Bone marrow (tissue), 2 donors: ENCODE measurements at regions not wholly inside any gene's neighbourhood (a gene's known extent, or its start where the extent isn't known, plus 50 kb on each side); places are given as distances from the start of the nearest gene placed in this dataset.
"Not testable (repeated sequence)": the region's sequence is repeated elsewhere in the genome, so short reads cannot be mapped to it uniquely, and the experiment has no call there.

Experiments
- DNase-seq, 2 donors: peaks; one replicate each; lab custom pipeline; 2025; lab: John Stamatoyannopoulos, UW

DNA sequence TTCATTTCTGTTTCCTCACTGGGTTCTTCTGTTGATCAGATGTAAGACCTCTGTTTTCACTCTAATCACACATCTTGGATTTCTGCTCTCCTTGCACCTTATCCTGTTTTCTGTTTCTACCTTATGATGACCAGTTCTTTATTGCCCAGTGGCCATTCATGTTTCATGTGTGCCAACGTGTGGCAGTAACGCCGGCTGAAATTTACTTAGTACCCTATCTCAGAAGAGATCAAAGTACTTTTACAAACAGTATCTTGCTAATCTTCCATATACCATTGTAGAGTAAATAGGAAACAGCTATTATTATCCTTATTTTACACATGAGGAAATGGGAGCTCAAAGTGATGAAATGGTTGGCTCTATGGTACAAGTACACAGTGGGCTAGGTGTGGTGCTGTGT lies 74.0 kb downstream of the GATA3 start:
- no peak for DNase-seq

- no peak for DNase-seq
Observed at GRCh38 chr10:8129438-8129837, 75.0 kb downstream of the GATA3 start.

- DNase-seq: no peak
Observed at GRCh38 chr10:8130973-8131911, 76.8 kb downstream of the GATA3 start.

- DNase-seq: no peak
Observed at GRCh38 chr10:8133146-8133545, 78.7 kb downstream of the GATA3 start.

GRCh38 chr10:8136736-8137135 lies 82.2 kb downstream of the GATA3 start:
- DNase-seq: no peak

- DNase-seq: no peak
Observed at GRCh38 chr10:8137272-8137681, 82.8 kb downstream of the GATA3 start.

DNA sequence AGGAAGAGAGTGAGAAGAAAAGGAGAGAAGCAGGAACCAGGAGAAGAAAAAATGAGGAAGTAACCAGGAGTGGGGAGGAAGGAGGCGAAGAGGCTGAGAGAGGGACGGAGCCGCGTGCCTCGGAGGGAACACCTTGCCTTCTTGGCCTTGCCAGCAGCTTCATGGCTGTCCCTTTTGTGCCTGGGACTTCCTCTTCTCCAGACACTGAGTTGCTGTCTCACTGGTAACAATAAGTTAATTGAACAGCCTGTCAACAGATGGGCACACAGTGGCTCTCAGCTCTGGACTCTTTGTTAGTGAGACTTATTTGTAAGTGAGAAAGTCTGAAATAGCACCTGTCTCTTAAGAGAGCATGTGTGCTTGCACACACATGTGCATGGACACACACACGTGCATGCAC lies 83.2 kb downstream of the GATA3 start:
- DNase-seq: no peak

GRCh38 chr10:8138471-8138870 lies 84.0 kb downstream of the GATA3 start:
- DNase-seq: no peak

DNA sequence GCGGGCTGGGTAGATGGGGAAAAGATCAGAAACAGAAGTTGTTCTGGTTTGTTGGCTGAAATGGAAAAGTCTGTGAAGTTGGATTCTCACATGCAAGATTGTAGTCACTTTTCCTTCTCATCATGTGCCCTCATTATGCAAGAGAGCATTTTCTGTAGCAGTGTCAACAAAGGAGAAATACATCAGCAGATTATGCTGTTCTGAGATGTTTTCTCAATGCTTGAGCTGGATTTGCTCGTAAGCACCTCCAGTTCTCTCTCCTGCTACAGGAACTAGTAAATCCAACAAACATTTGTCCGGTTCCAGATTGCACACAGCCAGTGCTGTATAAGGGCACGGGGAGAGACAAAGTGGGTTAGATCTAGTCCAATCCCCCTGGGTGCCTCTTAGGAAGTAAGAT lies 90.0 kb downstream of the GATA3 start:
- no peak for DNase-seq

- DNase-seq: no peak
Observed at GRCh38 chr10:8146650-8147049, 92.2 kb downstream of the GATA3 start.

GRCh38 chr10:8149991-8150390 lies 95.5 kb downstream of the GATA3 start:
- no peak for DNase-seq

- DNase-seq: no peak
Observed at GRCh38 chr10:8150401-8150905, 96.0 kb downstream of the GATA3 start.

- DNase-seq: no peak
Observed at GRCh38 chr10:8151086-8151485, 96.6 kb downstream of the GATA3 start.

DNA sequence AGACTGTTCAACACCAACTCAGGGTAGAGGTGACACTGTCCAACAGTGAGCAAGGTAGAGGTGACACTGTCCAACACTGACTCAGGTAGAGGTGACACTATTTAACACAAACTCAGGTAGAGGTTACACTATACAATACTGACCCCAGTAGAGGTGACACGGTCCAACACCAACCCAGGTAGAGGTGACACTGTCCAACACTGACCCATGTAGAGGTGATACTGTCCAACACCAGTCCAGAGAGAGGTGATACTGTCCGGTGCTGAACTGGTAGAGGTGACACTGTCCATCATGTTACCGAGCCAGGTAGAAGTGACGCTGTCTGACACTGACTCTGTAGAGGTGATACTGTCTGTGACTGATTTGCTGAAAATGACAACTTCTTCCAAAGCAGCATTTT lies 102.4 kb downstream of the GATA3 start:
- DNase-seq: no peak

- no peak for DNase-seq
Observed at GRCh38 chr10:8158193-8159071, 103.9 kb downstream of the GATA3 start.

GRCh38 chr10:8159341-8160165 lies 105.1 kb downstream of the GATA3 start:
- DNase-seq: no peak

- no peak for DNase-seq
Observed at GRCh38 chr10:8163824-8164223, 109.3 kb downstream of the GATA3 start.

GRCh38 chr10:8164640-8165039 lies 110.2 kb downstream of the GATA3 start:
- DNase-seq: not testable (repeated sequence)

- no peak for DNase-seq
Observed at GRCh38 chr10:8168836-8169235, 114.3 kb downstream of the GATA3 start.

- DNase-seq: no peak
Observed at GRCh38 chr10:8171008-8171407, 116.5 kb downstream of the GATA3 start.

DNA sequence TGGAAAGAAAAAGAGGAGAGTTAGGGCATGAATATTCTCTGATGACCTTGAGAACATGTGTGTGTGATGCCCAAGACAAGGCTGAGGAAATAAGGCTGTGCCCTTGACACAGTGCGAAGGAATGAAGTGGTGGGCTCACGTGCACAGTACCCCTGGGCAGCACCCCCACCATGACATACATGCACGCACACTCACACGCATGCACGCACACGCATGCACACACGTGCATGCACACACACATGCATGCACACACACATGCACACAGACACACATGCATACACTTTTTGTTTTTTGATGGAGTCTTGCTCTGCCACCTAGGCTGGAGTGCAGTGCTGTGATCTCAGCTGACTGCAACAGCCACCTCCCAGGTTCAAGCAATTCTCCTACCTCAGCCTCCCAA lies 118.1 kb downstream of the GATA3 start:
- DNase-seq: no peak
